Activated CD4-positive, alpha-beta T cell treated with anti-CD3 and anti-CD28 coated beads for 48 hours (primary cell): ENCODE measurements at regions not wholly inside any gene's neighbourhood (a gene's known extent, or its start where the extent isn't known, plus 50 kb on each side); places are given as distances from the start of the nearest gene placed in this dataset.

Experiments
- DNase-seq: peaks from one replicate; pipeline ENCODE4 v3.0.0-alpha.2; 2020

DNA sequence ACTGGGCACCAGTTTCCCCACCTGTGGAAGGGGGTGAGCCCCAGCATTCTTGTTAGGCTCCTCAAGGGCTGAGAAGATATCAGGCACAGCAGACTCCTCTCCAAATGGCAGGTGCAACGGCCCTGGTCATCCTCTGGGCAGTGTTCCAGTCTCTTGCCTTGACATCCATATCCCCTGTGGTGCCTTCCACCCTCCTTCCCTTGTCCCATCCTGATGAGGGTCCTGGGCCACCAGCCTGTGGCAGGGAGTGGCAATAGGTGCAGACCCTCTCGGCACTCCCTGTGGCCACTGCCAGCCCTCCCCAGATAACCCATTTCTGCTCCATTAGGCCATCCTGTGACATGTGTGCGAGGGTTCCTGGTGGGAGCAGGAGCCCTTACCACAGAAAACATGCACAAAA lies 78.8 kb upstream of the NECTIN1 start:
- no peak for DNase-seq

DNA sequence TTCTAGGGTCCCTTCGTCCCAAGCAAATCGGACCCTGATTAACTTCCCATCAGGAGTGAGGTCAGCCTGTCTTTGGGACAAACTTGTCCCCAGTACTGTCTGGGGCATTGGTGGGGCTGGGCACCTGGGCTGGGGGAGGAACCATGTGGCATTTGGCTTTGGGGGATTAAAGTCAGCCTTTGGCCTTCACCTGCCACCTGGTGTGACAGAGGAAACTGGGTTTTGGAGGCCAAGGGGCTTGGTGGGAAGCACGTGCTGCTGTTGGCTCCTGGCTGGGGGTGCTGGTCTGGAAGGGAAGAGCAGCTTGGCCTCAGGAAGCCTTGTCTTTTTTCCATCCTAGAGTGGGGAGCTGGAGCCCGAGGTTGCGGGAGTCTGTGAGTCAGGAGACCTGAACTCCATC lies 78.4 kb upstream of the NECTIN1 start:
- DNase-seq = no peak

DNA sequence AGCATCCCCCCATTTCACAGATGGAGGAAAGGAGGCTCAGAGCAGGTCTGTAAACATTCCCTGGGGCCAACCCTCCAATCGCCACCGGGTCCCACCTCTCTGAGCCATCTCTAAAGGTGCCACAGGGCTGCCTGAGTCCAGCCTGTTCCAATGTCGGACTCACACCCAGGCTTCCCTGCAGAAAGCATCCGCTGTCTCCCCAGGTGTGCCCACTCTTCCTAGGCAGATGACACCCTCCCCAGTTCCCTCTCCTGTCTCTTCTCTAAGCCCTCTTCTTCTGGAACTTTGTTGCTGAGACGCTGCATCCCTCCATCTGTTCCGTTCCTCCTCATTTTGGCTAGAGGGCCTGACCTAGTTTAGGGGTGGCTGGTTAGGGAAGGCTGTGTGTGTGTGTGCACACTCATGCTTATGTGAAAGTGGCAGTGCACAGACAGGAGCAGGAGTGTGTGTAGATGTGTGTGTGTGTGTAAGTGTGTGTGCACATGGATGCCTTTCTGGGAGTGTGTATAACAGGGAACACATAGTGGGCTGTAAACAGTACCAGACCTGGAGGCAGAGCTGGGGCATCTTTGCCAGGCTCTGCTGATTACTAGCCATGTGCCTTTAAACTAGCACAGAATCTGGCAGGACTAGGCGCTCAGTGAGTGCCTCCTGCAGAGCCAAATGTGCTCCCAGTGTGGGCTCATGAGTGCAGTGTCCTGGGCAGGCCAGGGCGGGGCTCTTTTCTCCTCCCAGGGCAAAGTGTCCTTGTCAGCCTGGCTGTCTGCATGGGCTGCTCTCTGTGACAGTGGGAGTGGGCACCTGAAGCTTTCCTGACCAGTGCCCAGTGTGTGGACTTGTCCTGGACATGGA lies 77.3 kb upstream of the NECTIN1 start:
- DNase-seq = no peak

DNA sequence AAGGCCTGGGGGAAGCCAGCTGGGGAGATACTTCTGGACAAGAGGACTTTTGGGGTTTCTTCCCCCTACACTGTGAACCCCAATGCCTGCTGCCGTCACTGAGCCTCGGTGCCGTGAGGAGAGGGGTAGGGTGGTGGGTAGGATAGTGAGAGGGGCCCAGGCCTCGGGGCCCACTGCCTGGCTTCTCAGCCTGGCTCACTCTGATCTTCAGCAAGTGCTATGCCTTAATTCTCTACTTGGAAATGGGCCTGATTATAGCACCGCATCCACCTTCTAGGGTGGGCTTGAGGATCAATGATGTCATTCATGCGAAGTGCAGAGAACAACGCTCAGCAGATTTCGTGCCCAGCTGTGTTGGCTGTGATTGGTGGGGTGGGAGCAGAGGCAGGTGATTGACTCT lies 76.7 kb upstream of the NECTIN1 start:
- DNase-seq = no peak

DNA sequence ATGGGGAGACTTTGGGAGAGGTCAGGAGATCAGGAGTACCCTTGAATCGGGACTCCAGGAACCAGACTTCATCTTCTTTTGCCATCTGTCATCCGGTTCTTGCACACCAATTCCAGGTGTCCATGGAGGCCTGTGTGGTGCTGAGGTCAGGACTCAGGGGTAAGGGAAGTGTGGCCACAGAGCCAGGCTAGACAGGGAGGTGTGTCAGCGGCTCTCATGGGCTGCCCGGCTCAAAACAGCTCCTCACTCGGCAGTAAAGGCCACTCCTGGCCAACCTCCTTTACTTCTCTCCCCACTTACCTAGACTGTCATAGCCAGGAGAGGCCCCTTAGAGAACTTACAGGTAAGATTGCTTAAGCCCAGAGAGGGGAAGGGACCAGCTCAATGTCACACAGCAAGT lies 75.7 kb upstream of the NECTIN1 start:
- no peak for DNase-seq

DNA sequence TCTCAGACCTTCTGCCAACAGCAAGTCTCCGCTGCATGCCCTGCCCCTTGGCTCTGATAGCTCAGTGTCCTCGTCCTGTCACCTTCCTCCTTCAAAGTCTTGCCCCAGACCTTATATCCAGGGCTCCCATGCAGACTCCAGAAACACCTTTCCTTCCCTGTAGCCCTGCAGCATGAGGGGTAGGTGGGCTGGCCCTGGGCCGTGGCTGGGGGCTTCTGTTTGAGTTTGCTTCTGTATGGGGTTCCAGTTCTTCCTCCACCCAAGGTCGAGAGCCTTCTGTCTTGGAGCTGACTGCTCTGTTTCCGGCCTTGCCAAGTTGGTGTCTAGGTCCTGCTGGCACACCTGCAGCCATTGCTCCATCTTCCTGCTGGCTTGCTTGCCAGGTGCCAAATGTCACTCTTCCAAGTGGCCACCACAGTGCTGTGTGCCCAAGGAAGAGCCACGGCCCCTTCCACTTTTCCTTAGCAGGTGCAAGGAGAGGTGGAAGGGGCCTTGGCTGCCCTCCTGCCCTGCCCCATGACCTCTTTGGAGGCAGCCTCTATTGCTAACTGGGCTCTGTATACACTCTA lies 74.8 kb upstream of the NECTIN1 start:
- DNase-seq = no peak

DNA sequence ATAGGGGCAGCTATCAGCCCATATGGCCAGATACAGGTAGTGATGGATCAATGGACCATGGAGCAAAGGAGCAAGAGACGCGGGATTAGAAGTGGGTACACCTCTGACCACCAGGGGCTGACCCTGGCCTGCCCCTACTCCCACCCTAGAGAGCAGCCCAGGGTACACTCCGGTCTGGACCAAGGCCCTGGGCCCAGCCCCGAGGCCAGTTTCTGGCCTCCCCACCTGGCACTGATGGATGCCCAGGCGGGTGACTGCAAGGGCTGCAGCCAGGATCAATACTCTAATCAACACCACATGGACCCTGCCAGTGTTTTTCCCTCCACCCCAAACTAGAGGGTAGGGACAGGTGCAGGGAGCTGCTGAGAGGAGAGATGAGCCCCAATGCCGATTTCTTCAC lies 74.1 kb upstream of the NECTIN1 start:
- no peak for DNase-seq

DNA sequence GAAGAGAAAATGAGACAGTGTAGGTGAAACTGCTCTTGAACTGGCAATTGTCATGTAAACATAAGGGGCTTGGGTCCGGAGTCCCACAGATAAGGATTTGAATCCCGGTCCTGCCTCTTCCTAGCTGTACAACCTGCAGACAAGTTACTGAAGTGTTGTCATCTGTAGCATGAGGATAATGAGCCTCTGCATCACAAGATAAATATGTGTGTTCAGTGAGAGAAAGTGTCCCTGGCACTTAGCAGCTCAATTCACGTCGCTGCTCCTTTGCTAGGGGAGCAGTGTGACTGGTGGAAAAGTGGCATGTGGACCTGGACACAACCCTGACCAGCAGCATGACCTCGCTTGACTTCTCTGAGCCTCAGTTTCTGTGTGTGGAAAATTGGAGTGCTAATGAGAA lies 73.7 kb upstream of the NECTIN1 start:
- no peak for DNase-seq

DNA sequence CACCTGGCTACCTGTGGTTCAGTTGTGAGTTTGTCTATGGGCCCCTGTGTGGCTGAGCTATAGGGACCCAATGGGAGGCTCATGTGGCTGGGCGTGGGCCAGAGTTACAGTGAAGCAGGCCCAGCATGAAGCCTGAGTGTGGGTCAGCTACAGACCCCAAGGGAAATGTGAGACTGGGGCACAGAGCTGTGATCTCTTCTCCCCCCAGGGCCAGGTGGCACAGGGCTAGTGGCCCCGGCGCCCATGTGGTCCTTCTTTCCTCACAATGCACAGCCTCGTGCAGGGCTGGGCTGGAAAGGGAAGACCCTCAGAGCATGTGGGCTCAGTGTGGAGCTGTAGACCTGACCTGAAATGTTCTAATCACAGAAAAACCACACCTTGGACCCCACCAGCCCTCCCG lies 71.6 kb upstream of the NECTIN1 start:
- DNase-seq = no peak

DNA sequence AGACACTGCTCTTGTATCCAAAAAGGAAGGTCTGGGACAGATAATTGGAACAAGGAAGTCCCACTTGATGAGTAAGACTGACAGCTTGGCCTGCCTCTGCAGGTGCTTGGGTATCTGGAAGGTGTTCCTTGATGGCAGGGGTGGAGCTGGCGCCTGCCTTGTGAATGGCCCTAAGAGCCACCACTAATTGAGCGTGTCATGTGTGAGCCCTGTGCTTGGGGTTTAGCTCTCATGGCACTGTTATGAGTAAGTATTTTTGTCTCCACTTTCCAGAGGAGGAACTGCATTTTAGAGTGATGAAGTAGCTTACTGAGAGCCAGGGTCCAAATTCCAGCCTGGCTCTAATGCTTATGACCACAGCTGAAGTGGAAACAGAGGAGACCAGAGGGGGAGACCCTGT lies 71.2 kb upstream of the NECTIN1 start:
- DNase-seq = no peak

DNA sequence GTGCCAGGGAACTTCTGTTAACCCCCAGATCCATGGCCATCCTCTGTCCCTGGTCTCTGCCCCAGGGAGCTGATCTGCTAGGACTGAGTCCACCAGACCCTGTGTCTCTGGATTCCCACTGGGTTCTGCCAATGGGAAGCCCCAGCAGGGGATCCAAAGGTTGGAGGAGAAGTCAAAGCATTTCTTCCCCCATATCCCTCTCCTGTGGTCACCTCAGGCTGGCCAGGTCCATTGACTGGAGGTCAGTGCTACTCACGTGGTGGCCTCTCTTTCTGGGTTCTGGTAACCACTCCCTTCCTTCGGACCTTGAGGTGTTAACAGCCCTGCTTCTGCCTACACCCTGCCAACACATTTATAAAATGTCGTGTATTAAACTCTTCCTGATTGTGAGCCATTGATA lies 69.7 kb upstream of the NECTIN1 start:
- no peak for DNase-seq

DNA sequence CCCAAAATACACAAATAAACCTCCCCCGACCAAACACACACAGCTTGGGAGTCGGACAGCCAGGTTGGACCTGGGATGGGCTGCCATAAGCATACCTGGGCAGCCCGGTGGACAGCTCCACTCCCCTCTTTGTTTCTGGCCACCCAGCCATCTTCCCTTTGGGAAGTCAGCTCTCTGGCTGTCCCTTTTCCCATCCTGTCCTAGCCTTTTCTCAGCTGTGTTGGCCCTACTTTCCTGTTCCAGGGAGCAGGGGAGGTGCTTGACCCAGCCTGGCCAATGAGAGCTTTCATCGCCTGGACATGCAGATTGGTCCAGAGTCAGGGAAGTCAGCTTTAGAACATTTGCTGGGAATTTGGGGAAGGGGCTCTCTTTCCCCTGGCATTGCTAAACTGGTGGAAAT lies 68.7 kb upstream of the NECTIN1 start:
- DNase-seq = no peak

DNA sequence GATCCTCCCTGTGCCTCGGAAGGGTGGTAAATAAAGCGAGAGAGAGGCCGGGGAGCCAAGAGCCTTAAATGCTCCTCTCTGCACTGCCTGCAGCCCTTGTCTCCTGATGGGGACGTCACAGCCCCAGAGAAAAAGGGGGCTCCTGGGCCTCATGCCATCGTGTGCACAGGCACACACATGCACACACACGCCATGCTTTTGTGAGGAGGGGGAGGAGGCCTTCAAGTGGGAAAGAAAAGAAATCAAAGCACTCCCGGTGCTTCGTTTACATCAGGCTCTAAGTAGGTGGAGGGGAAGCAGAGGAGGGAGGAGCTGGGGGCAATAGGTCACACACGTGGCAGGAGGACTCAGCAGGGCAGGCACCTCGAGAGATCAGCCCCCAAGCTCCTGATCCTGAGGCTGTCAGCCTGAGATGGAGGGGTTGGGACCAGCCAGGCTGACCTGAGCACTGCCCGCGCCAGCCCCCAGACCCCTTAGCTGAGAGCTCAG lies 68.2 kb upstream of the NECTIN1 start:
- no peak for DNase-seq

DNA sequence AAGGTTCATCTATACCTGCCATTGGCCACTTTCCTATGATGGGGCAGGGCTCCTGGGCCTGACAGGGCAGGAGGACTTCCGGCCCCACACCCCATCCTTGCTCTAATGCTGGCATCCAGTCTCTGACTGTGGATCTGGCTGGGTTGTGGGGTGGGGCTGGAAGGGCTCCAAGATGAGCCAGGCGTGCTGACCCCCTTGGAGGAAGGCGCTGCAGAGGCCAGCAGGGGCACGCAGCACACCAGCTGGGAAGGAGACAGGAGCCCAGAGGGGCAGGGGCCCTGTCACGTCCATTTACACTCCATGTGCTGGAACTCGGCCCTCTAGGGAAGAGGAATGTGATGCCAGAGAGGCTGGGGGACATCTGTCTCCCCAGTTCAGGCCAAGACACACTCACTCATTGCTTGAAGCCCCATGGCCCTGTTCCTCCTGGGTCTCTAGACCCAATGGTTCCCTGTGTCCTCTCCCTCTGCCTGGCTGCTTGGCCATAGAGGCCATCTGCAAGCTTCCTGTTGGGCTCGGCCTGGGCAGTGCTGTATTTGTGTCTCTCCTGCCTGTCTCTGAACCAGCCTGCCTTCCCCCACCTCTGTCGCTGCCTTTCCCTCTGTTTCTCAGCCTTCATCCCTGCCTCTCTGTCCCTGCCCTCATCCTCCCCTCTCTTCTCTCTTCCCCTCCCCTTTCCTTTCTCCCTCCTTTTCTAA lies 67.5 kb upstream of the NECTIN1 start:
- DNase-seq = no peak

DNA sequence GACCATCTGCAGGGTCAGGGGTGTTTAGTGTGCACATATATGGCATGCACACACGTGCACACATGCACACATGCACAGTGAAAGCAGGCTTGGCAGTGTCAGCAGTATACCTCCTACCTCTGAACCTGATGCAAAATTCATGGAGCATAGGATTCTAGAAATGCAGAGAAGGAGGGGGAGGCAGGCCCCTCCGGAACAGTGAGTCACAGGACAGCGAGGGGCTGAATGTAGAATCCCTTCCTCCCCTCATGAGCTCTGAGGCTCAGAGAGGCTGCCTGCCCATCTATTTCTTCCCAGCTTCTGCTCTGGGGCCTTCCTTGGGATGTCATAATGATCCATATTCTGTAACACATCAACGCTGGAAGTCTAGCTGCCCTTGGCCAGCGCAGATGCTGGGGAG lies 66.7 kb upstream of the NECTIN1 start:
- no peak for DNase-seq

DNA sequence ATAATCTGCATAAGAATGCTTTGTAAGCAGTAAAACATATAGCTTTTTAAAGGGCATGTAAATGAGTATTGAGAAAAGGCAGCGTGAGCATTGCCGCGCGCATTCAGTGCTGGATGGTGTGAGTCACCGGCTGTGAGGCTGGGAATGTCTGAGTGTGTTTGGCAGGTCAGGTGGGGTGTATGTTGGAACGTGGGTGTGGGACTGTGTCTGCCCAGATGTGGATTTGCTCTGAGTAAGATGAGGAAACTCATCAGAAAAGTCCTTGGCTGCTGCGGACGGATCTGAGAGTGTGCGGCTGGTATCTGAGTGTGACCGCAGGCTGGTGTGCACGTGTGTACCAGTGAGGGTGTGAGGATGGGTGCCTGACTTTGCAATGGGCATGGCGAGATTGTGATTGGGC lies 66.2 kb upstream of the NECTIN1 start:
- DNase-seq = no peak

DNA sequence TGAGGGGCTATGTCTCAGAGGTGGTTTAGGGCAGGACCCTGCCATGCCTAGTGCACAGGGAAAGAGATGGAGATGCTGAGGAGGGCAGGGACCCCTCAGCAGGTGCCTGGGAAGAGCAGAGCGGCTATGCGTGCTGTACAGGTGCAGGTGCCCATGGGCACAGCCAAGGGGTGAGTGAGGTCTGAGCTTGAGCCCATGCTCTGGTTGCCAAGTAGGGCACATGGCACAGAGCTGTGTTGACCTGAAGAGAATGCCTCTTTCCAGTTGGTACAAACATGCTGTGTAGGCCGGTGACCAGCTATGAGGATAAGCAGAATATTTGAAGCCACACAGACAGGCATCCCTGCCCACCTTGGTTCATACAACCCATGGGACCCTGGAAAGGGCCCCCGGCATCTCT lies 65.8 kb upstream of the NECTIN1 start:
- no peak for DNase-seq

DNA sequence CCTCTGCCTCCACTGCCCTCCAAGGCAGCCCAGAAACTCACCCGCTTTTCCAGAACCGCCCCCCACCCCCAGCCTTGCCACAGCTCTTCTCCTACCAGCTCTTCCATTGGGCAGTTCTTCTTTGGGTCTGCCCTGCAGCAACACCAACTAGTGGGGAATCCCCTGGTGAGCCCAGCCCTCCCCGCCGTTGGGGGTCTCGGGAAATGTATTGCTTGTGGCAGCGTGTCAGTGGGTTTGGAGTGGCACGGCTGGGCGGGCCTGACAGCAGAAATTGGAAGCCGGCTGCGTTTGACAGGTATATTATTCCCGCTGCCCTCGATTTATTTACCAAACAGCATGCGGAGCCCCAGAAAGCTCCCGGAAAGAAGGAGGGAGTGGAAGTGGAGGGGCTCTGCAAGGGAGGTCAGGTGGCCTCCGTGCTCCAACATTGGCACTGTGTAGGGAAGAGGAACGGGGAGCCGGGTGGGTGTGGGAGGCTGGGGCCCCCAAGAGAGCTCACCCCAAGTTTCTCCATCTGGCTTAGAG lies 65.2 kb upstream of the NECTIN1 start:
- DNase-seq = no peak

DNA sequence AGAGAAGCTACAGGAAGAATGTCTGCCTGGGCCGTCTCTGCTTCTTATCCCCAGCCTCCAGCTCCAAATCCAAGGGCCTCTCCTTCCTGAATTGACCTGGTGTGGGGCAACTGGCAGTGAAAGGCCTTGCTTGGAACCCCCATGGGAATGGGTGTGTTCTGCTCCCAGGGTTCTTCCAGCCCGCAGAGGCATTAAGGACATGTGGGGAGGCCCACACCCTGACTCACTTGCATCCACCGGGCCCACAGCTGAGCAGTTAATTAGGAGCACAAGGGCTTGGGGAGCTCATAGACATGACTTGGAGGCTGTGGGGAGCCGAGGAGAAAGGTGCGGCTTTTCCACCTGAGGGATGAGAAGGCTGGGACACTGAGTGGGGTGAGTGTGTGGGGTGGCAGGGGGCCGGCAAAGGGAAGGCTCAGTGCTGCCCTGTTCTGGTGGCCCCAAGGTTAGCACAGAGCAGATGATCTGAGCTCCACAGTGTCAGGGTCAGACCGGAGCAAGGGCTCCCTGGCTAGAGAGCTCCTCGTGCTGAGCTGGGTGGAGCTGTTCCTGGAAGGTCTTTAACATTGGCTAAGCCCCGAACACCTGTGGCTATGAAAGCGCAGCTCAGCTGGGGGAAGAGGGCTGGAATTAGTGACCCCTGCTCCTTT lies 64.5 kb upstream of the NECTIN1 start:
- DNase-seq = no peak

DNA sequence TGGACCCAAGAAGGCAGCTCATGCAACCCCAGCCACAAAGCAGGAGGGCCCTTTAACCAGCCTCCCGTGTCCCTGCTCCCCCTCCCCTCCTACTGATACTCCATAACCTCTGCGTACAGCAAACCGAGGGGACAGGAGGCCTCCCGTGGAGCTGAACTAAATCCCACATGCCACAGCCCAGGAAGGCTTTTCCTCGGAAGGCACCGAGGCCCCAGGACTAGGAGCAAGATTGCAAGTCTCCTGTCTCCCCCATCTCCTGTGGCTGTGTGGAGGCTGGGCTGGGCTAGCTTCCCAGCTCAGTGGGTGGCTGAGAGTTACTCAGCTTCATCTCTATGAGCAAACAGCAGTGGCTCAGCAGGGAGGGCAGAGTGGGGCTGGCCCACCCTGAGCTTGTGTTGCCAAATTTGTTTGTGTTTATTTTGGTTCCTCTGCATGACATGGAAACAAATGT lies 62.7 kb upstream of the NECTIN1 start:
- DNase-seq = no peak

DNA sequence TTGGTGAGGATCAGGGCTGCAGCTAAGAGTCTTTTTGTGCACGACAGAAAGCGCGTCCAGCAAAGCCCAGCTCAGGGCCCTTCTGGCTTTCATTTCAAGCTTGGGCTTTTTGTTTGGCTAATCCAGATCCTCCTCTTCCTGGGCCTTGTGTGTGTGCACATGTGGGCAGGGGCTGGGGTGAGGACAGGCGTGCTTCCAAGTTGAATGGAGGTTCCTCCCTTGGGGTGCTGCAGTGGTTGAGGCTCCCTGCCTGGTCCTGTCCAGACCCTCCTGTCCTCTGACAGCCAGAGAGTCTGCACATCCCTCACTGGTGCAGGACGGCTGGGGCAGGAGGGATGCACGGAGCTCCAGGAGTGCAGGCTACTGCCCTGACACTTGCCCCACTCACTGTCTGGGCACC lies 62.0 kb upstream of the NECTIN1 start:
- no peak for DNase-seq

DNA sequence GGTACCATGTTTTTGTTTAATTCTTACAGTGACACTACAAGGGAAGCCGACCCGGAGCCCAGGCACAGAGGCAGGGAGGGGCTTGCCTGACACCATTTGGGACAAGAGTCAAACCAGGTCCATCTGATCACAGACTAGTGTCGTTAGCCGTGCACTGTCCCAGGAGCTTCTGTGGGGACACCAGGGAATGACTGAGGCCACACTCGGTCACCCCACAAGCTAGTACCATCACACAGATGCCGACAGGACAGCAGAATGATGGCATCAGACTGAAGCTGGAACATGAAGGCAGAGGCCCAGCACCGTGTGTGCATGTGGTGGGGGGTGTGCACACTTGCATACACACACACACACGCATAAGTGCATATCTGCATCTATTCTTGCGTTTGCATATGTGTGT lies 61.5 kb upstream of the NECTIN1 start:
- no peak for DNase-seq

DNA sequence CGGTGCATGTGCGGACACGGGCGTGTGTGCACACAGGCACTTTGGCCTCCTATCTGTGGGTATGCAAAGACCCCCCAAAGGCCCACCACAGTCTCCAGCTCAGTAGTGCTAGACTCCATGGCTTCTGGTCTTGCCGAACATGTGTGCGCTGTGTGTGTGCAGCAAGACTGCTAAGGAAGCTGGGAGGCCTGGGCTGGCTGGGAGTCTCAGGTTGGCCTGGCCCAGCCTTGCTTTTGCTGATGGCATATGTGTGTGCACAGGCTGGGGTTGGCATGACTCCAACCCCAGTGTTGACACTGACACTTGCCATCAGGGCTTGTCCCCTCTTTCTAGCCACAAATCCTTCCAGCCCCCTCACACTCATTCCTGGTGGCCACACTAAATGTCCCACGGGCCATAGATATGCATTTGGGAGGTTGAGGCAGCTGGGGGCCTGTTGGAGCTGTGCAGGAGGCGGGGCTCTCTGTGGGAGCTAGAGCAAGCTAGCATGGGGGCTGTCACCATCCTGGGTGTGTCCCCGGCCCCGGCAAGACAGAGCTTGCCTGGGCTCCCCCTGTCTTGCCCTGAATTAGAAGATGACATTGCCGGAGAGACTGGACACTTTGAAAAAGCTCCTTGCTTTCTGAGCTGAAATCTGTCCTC lies 60.9 kb upstream of the NECTIN1 start:
- no peak for DNase-seq
